LNCaP clone FGC (cell line): ENCODE measurements at regions not wholly inside any gene's neighbourhood (a gene's known extent, or its start where the extent isn't known, plus 50 kb on each side); places are given as distances from the start of the nearest gene placed in this dataset.
A peak's percentile ranks its signal among the peaks of the same experiment; 100 is the strongest.
"Not testable (repeated sequence)": the region's sequence is repeated elsewhere in the genome, so short reads cannot be mapped to it uniquely, and the experiment has no call there.

Experiments
- DNase-seq: peaks from one replicate; pipeline ENCODE4 v3.0.0-alpha.2; 2011; ENCODE audit warnings: low read depth
- H3K4me3 ChIP-seq: 2 replicates; pipeline ENCODE4 v1.5.1; 2011; ENCODE audit warnings: mild to moderate bottlenecking, low read depth, low read length, control low read depth
- TF ChIP-seq, protein P1 (sequence below): IDR thresholded peaks from 2 replicates; pipeline ENCODE4 v1.5.1; 2012; ENCODE audit warnings: mild to moderate bottlenecking; ENCODE audit not compliant: control insufficient read depth, insufficient read depth; ENCODE audit errors: extremely low read depth

DNA sequence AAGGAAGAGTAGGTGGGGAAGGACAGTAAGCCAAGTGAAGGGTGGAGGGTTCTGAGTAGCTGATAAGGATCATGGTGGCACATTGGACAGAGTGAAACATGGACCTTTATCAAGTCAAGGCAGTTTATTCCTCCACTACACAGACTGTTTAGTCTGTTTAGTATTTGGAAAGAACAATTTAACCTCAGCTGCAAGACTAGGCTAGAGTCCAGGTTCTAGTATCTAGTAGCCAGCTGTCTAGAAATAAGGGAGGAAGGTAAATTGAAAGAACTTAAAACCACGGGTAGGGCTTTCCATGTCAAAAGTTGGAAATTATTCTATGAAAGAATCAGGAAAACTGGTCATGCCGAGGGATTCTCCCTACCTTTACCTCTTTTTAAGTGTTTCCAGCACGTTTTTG, 140.1 kb upstream of the MED14 start:
- TF ChIP-seq, protein P1, sequence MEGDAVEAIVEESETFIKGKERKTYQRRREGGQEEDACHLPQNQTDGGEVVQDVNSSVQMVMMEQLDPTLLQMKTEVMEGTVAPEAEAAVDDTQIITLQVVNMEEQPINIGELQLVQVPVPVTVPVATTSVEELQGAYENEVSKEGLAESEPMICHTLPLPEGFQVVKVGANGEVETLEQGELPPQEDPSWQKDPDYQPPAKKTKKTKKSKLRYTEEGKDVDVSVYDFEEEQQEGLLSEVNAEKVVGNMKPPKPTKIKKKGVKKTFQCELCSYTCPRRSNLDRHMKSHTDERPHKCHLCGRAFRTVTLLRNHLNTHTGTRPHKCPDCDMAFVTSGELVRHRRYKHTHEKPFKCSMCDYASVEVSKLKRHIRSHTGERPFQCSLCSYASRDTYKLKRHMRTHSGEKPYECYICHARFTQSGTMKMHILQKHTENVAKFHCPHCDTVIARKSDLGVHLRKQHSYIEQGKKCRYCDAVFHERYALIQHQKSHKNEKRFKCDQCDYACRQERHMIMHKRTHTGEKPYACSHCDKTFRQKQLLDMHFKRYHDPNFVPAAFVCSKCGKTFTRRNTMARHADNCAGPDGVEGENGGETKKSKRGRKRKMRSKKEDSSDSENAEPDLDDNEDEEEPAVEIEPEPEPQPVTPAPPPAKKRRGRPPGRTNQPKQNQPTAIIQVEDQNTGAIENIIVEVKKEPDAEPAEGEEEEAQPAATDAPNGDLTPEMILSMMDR, result no peak
- H3K4me3 ChIP-seq, result no peak overlapping the region
- DNase-seq, result no peak

DNA sequence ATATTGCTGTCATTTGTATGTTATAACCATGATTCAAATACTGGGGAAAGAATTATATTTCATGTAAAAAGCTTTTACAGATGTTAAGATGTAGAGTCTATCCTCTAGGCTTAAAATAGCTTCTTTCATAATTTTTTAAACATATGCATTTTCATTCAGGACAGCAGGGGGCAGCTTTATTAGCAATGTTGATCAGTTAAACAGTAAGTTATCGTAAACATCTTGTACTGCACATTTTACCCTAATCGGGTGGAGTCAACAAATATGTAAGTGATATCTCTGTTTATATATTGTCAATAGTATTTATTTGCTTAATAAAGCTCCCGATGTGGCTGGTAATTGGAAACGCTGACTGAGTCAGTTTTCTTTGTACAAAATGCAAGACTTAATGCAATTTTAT, 142.5 kb upstream of the MED14 start:
- H3K4me3 ChIP-seq, result no peak overlapping the region
- TF ChIP-seq, protein P1, result peak; percentile 16; the same call in 1 of the 2 replicates
- DNase-seq, result no peak

DNA sequence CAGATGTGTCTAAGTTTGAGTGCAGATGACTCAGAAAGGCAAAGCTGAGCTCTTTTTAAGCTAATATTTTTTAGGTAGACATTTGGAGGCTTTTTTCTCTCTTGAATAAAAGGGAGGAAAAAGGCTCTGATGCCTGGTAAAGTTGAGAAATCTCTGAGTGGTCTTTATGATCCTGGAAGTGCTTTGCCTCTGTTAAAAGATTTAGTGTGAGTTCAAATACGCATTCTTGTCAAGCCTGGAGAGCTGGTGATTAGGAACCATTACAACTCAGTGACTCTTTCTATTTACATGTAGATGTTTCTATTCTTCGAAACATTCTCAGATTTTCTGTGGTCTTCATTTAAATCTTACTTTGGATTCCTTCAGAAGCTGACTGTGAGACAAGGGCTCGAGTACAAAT, 143.4 kb upstream of the MED14 start:
- TF ChIP-seq, protein P1, result no peak

DNA sequence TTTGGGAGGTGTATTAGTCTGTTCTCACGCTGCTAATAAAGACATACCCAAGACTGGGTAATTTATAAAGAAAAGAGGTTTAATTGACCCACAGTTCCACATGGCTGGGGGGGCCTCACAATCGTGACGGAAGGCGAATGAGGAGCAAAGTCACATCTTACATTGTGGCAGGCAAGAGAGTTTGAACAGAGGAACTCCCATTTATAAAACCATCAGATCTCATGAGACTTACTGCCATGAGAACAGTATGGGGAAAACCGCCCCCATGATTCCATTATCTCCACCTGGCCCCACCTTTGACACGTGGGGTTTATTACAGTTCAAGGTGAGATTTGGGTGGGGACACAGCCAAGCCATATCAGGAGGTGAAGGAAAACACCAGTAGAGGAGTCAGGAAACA, 143.8 kb upstream of the MED14 start:
- DNase-seq, H3K4me3 ChIP-seq: not testable (repeated sequence)

More for the DNA sequence above, 143.4 kb upstream of the MED14 start:
- no peak overlapping the region for H3K4me3 ChIP-seq
- no peak for DNase-seq

DNA sequence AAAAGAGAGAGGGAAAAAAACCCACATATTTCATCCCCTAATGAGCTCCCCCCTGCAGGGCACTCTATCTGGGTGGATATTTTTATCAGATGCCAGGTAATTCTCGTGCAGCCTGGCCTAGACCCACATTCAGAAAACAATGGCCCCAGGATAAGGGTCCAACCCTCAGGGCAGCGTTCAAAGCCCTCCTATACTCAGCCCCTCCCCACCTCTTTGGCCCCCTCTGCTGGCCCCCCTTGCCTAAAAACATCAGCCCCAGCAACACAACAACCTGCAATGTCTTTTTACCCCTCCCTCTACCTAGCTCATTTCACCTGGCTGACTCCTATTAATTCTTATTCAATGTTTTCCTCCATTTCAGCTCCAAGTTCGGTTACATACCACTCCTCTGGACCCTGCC, 145.4 kb upstream of the MED14 start:
- TF ChIP-seq, protein P1, result no peak
- no peak for DNase-seq

DNA sequence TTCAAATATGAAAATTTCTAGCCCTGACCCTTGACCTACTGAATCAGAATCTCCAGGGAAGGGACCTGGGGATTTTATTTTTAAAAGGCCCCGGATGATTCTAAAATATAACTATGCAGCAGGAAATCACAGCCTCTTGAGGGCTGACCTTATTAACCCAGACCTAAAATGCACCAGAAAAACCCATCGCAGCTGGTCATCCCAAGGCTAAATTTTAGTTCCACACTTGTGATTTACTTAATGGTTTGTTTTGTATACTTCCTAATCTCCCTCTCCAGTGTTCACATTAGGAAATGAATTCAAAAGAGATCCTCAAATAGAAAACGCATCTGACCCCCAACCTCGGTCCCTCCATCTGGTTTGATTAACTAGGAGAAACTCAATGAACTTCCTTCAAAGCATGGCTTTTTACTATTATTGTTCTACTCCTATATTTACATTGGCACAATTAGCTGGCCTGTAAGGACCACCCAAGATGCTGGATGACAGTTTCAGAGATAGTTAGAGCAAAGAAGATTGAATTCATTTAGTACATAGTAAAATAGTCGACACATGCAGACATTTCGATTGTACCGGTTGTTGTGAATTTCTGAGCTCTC, 147.8 kb upstream of the MED14 start:
- no peak overlapping the region for H3K4me3 ChIP-seq
- no peak for DNase-seq
- TF ChIP-seq, protein P1, result no peak

More for the DNA sequence above, 145.4 kb upstream of the MED14 start:
- no peak overlapping the region for H3K4me3 ChIP-seq

DNA sequence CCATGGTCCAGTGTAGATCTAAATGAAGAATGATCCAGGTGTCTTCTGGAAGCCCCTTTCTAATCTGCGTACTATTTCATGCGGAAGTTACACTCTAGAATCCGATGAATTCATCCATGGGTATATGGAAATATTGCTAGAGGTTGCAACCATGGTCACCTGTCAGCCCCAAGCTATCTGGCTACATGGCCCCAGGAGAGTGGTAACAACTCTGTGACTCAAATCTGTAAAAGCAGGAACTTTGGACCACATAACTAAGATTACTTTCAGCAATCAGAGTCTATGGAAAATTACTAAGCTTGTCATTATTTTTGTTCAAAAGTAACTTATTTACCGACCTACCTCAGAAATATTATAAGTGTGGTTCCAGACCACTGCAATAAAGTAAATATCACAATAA, 150.6 kb upstream of the MED14 start:
- no peak for DNase-seq
- no peak overlapping the region for H3K4me3 ChIP-seq
- TF ChIP-seq, protein P1, result no peak
